Pancreas (tissue), 10 donors: ENCODE measurements at regions not wholly inside any gene's neighbourhood (a gene's known extent, or its start where the extent isn't known, plus 50 kb on each side); places are given as distances from the start of the nearest gene placed in this dataset.

Experiments used
- ATAC-seq, 4 donors: fragments of 200-7000 bp; cut with Tn5 transposase; one replicate each; pipeline versions ENCODE4 v1.8.0 to v1.9.1; 2020; ENCODE audit warnings: mild to moderate bottlenecking in 4 of 4, moderate library complexity in 4 of 4
- DNase-seq, 6 donors: peaks; one replicate each; pipeline ENCODE4 v3.0.0-alpha.2; 2020
- FAIRE-seq: peaks from 2 replicates; lab custom pipeline; 2012; peaks lifted over from hg19 to GRCh38; lab: Jason Lieb, UNC
- H3K27ac ChIP-seq, 4 donors: fragments of 200-600 bp; sonication (generic); 1 replicate in 3 of 4; 2 replicates in 1 of 4; pipeline versions ENCODE4 v1.5.0 to v1.8.0; 2020
- H3K27me3 ChIP-seq, 4 donors: fragments of 200-600 bp; one replicate each; pipeline ENCODE4 v1.8.0; 2021
- H3K36me3 ChIP-seq, 3 donors: fragments of 200-600 bp; sonication (generic) in 1 of 3; one replicate each; pipeline versions ENCODE4 v1.5.0 to v1.8.0; 2020 to 2021
- H3K4me1 ChIP-seq, 3 donors: fragments of 200-600 bp; one replicate each; pipeline ENCODE4 v1.8.0; 2021
- H3K4me3 ChIP-seq, 4 donors: fragments of 200-600 bp; sonication (generic) in 2 of 4; one replicate each; pipeline versions ENCODE4 v1.5.0 to v1.8.0; 2020 to 2021
- H3K9me3 ChIP-seq, 4 donors: fragments of 200-600 bp; one replicate each; pipeline ENCODE4 v1.8.0; 2021
- WGBS, 2 donors: extraction: QIAGEN DNeasy Blood & Tissue Kit; methylation state at CpG; one replicate each; pipeline ENCODE4 v1.1.7; 2013; 5-methylcytosine and 5-hydroxymethylcytosine counted together
- intact Hi-C, 3 donors: fragments of 100-400 bp; cut with DNase I; formaldehyde crosslinking; loops; one replicate each; pipeline versions ENCODE4 v1.11.1 to v1.14.2; 2022
- TF ChIP-seq, protein P1 (sequence below), 4 donors: fragments of 200-600 bp; sonication (generic) in 3 of 4; IDR thresholded peaks; one replicate each; pipeline versions ENCODE4 v1.5.0 to v1.8.0; 2021; ENCODE audit warnings: antibody characterized with exemption in 4 of 4
- donor health status: healthy with polysubstance abuse.
- donor health status: DM: no; HTN: no; CAD: no; lungs with moderate emphysema.
- donor health status: DM: no; HTN: no; CAD: no.
- donor health status: control.
- donor health status: control.
- donor health status: Bipolar disorder and iron deficiency.
- donor health status: DM: yes; HTN: yes; CAD: no.
- donor health status: DM: no; HTN: no; CAD: no.
- donor health status: DM: no; HTN: no; CAD: no.
- donor health status: DM: yes; HTN: yes; CAD: no.

DNA sequence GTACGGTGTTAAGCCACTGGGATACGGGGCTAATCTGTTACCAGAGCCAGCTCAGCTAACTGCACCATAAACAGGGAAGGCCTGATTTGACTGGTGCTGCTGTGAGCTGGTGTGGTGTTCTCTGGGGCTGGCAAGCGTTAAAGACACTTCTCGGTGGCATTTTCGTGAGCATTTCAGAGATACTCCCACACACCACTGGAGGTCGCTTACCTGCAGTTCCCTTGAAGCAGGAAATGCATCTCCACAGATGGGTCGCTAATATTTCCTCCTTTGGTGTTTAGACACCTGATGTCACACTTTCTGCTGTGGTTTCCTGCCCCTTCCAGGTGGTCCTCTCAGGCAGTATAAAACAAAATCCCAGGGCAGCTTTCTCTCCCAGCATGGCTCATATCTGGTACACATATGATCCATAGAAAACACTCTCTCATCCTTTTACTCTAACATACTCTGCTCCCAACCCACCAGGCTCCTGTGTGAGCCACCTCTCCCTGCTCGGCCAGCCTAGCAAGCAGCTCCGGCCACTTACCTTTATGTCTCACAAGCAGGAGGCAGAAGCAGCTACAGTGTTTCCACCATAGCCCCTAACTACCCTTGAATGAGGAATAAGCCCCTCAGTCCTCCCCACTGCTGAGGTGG lies 129.9 kb upstream of the GRIN2B start:
- WGBS, 2 donors, result 23 to 26% methylated on average over 9 of the region's 9 CpGs
- Histone ChIP-seq H3K4me3 (no peak overlapping the region), H3K4me1 (no peaks in the 10 kb centered on the region), H3K27ac (no peak overlapping the region), H3K27me3 (no peaks in the 10 kb centered on the region), H3K9me3 (no peaks in the 10 kb centered on the region), H3K36me3 (no peaks in the 10 kb centered on the region)
- ATAC-seq, result peak in 3 of 4 donors; percentile 17 to 34 (median 20)
- TF ChIP-seq, protein P1, sequence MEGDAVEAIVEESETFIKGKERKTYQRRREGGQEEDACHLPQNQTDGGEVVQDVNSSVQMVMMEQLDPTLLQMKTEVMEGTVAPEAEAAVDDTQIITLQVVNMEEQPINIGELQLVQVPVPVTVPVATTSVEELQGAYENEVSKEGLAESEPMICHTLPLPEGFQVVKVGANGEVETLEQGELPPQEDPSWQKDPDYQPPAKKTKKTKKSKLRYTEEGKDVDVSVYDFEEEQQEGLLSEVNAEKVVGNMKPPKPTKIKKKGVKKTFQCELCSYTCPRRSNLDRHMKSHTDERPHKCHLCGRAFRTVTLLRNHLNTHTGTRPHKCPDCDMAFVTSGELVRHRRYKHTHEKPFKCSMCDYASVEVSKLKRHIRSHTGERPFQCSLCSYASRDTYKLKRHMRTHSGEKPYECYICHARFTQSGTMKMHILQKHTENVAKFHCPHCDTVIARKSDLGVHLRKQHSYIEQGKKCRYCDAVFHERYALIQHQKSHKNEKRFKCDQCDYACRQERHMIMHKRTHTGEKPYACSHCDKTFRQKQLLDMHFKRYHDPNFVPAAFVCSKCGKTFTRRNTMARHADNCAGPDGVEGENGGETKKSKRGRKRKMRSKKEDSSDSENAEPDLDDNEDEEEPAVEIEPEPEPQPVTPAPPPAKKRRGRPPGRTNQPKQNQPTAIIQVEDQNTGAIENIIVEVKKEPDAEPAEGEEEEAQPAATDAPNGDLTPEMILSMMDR (IDR thresholded peaks at IDR 0.05), result no peak
- intact Hi-C loops, result no loop called here
- FAIRE-seq, result no peak
- no peak for DNase-seq

DNA sequence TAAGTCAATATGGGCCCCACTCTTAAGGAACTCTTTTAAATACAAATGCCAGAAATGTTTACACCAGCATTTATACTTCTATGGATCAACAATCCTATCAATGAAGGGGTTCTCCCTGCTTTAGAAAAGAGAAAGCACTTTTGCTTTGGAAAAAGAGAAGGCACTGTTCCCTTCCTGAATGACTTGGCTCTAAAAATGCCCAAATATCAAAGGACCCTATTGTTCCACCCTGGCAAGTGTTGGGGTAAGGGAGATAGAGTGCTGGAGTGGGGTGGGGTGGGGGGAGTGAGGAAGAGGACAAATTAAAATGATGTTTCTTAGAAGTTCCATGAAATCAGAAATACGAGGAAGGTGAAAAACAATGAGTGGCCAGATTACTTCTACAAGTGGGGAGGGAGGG lies 131.6 kb upstream of the GRIN2B start:
- no peaks in the 10 kb centered on the region for H3K4me1 ChIP-seq
- WGBS, 2 donors, result 29 to 65% methylated on average over 1 of the region's 1 CpG
- DNase-seq, result no peak
- no peaks in the 10 kb centered on the region for H3K9me3 ChIP-seq
- H3K36me3 ChIP-seq, result no peaks in the 10 kb centered on the region
- ATAC-seq, result no peak
- no peak for FAIRE-seq
- H3K27me3 ChIP-seq, result no peaks in the 10 kb centered on the region
- TF ChIP-seq, protein P1 (IDR thresholded peaks at IDR 0.05), result no peak
- no peak overlapping the region for H3K4me3 ChIP-seq
- no peak overlapping the region for H3K27ac ChIP-seq
- intact Hi-C loops, result no loop called here

DNA sequence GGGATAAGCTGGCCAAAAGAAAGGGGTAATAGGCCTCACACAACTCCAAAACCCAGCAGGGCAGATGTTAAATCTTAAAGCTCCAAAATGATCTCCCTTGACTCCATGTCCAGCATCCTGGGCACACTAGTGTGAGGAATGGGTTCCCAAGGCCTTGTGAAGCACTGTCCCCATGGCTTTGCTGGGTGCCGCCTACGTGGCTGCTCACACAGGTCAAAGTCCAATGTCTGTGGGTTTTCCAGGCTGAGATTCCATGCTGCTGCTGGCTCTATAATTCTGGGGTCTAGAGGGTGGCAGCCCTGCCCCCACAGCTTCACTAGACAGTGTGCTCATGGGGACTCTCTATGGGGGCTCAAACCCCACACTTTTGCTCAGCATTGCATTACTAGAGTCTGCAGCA lies 145.3 kb upstream of the GRIN2B start:
- H3K4me1 ChIP-seq, result no peaks in the 10 kb centered on the region
- no peaks in the 10 kb centered on the region for H3K27me3 ChIP-seq
- no peak for ATAC-seq
- TF ChIP-seq, protein P1 (IDR thresholded peaks at IDR 0.05), result no peak
- H3K36me3 ChIP-seq, result no peaks in the 10 kb centered on the region
- no peak for DNase-seq
- intact Hi-C loops, result no loop called here
- no peak for FAIRE-seq
- 64 to 68% methylated on average over 2 of the region's 2 CpGs for WGBS, 2 donors
- no peak overlapping the region for H3K27ac ChIP-seq
- no peaks in the 10 kb centered on the region for H3K9me3 ChIP-seq
- no peak overlapping the region for H3K4me3 ChIP-seq

DNA sequence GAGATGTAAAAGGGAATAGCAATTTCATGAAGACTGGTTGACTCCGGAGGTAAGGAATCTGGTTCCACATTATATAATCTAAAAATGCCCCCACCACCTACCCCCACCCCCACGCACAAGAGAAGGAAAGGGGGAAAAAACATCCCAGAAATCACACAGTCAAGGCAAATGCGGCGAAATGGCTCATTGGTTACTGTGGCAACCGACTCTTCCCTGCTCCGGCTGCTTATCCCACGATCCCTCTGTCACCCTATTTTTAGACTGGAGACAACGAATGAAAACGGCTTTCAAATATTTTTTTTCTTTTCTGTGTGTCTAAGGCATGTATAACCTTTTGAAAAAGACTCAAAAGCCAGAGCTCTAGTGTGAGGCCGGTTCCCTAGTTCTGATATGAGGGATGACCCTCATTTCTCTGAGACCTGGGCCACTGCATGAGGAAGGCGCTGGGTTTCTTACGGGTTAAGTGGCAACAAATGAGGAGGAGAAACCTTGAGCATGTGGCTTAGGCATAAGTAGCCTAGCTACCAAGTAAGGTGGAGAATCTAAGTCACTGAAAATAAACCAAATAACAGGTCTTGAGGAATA lies 148.3 kb upstream of the GRIN2B start:
- ATAC-seq, result no peak
- no peak for FAIRE-seq
- H3K9me3 ChIP-seq, result no peaks in the 10 kb centered on the region
- no peaks in the 10 kb centered on the region for H3K27me3 ChIP-seq
- 65 to 73% methylated on average over 12 of the region's 12 CpGs for WGBS, 2 donors
- no peak overlapping the region for H3K27ac ChIP-seq
- intact Hi-C loops, result no loop called here
- H3K4me1 ChIP-seq, result no peaks in the 10 kb centered on the region
- TF ChIP-seq, protein P1 (IDR thresholded peaks at IDR 0.05), result no peak
- H3K36me3 ChIP-seq, result no peaks in the 10 kb centered on the region
- H3K4me3 ChIP-seq, result no peak overlapping the region
- no peak for DNase-seq

DNA sequence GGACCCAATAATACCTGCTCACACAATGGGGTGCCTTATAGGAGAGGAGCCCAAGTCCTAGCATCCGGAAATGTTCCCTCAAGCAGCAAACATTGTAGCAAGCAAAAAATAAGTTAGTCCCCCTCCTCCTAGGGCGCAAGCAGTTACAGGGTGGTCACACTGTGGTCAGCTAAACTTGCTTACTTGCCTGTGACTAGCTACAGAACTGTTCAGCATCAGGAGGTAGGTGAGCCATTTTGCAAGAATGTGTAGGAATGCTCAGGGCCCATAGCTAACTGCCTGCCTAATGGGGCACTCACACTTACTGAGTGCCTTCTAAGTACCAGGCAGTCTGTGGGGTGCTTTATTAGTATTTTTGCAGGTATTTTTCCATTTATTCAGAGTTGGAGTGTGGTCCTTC lies 154.6 kb upstream of the GRIN2B start:
- Histone ChIP-seq H3K4me1 (no peaks in the 10 kb centered on the region), H3K36me3 (no peaks in the 10 kb centered on the region)
- WGBS, 2 donors, result 79 to 81% methylated on average over 2 of the region's 2 CpGs

More for the DNA sequence above, 154.6 kb upstream of the GRIN2B start:
- no peak for FAIRE-seq
- TF ChIP-seq, protein P1 (IDR thresholded peaks at IDR 0.05), result no peak
- ATAC-seq, result no peak
- intact Hi-C loops, result no loop called here
- Histone ChIP-seq H3K4me3 (no peak overlapping the region), H3K27ac (no peak overlapping the region), H3K9me3 (no peaks in the 10 kb centered on the region), H3K27me3 (no peaks in the 10 kb centered on the region)
- no peak for DNase-seq
